Esophagus muscularis mucosa (tissue), 4 donors: ENCODE measurements at regions not wholly inside any gene's neighbourhood (a gene's known extent, or its start where the extent isn't known, plus 50 kb on each side); places are given as distances from the start of the nearest gene placed in this dataset.

Experiments used
- DNase-seq: peaks from one replicate; pipeline ENCODE4 v3.0.0-alpha.2; 2017; ENCODE audit errors: extremely low spot score
- H3K27ac ChIP-seq, 4 donors: fragments of 200-600 bp; sonication (generic); replicated peaks in 1 of 4; 1 replicate in 3 of 4; 2 replicates in 1 of 4; pipeline ENCODE4 v1.5.1; 2016 to 2019; ENCODE audit warnings: mild to moderate bottlenecking in 1 of 4
- H3K27me3 ChIP-seq, 4 donors: fragments of 200-600 bp; sonication (generic); one replicate each; pipeline versions ENCODE4 v1.5.1 to v1.6.0; 2016 to 2019
- H3K36me3 ChIP-seq, 4 donors: fragments of 200-600 bp; sonication (generic); one replicate each; pipeline ENCODE4 v1.5.1; 2016 to 2019
- H3K4me1 ChIP-seq, 4 donors: fragments of 200-600 bp; sonication (generic); one replicate each; pipeline ENCODE4 v1.5.1; 2016 to 2019
- H3K4me3 ChIP-seq, 4 donors: fragments of 200-600 bp; sonication (generic); 1 replicate in 2 of 4; 2 replicates in 2 of 4; pipeline ENCODE4 v1.5.1; 2016 to 2019; ENCODE audit warnings: mild to moderate bottlenecking in 4 of 4, moderate library complexity in 1 of 4
- H3K9me3 ChIP-seq, 4 donors: fragments of 200-600 bp; sonication (generic); 1 replicate in 3 of 4; 2 replicates in 1 of 4; pipeline ENCODE4 v1.5.1; 2016 to 2019
- EP300 ChIP-seq: sonication (generic); formaldehyde crosslinking; IDR thresholded peaks from one replicate; pipeline ENCODE4 v1.6.1; 2017; ENCODE audit warnings: antibody characterized with exemption
- POLR2A ChIP-seq: fragments of 450-650 bp; IDR thresholded peaks from one replicate; pipeline ENCODE4 v1.6.1; 2017; ENCODE audit warnings: antibody characterized with exemption, moderate library complexity, mild to moderate bottlenecking, low read depth
- POLR2AphosphoS5 ChIP-seq, 2 donors: sonication (generic); formaldehyde crosslinking; IDR thresholded peaks; one replicate each; pipeline ENCODE4 v1.6.1; 2017; ENCODE audit warnings: antibody characterized with exemption in 2 of 2
- WGBS: methylation state at CpG from one replicate; pipeline ENCODE4 v1.1.5; 2018; 5-methylcytosine and 5-hydroxymethylcytosine counted together
- intact Hi-C: fragments of 100-400 bp; cut with DNase I; formaldehyde crosslinking; loops from one replicate; pipeline ENCODE4 v1.15.1; 2023
- TF ChIP-seq, protein P1 (sequence below), 3 experiments: fragments of 200-600 bp in 2 of 3; fragments of 450-650 bp in 1 of 3; sonication (generic) in 2 of 3; IDR thresholded peaks; one replicate each; pipeline ENCODE4 v1.5.1; 2017 to 2019; ENCODE audit warnings: antibody characterized with exemption in 3 of 3, mild to moderate bottlenecking in 2 of 3, moderate library complexity in 1 of 3

DNA sequence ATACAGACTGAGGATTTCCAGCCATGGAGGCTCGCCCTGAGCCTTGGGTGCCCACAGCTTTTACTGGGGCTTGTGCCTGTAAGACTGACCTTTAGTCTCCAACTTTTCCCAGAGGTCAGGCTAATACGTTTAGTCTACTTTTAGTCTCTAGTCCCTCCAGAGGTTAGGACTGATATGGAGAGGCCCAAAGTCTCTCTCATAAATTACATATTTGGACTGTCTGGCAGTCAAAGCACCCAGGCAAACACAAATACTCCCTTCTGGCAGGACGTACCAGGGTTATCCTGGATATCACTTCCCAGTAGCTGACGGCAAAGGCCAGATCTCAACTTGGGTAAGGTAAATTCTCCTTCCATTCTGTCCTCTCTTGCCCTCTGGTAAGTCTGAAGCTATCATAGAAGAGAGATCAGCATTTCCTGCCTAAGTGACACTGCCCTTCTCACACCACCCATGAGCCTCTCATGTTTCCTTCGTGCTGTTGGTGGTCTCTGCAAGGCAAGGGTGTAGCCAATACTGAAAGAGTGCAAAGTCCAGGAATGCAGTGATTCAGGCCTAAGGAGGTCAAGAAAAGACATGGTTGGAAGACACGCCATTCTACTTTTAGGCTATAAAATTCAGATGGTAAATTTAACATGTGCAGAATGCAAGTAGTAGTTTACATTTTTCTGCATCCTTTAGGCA is 69.3 kb upstream of the NEDD4L start:
- Histone ChIP-seq H3K27me3 (no peaks in the 10 kb centered on the region), H3K27ac (no peak overlapping the region), H3K4me1 (peaks cover 0 to 18% (median 13%) of the 10 kb centered on the region in 4 donors), H3K36me3 (no peaks in the 10 kb centered on the region), H3K4me3 (no peak overlapping the region), H3K9me3 (no peaks in the 10 kb centered on the region)
- no peak for TF ChIP-seq POLR2A
- no peak for TF ChIP-seq POLR2AphosphoS5 (IDR thresholded peaks at IDR 0.05)
- no peak for TF ChIP-seq EP300
- intact Hi-C loops = no loop called here
- 92% methylated on average over 5 of the region's 6 CpGs for WGBS
- DNase-seq = no peak

DNA sequence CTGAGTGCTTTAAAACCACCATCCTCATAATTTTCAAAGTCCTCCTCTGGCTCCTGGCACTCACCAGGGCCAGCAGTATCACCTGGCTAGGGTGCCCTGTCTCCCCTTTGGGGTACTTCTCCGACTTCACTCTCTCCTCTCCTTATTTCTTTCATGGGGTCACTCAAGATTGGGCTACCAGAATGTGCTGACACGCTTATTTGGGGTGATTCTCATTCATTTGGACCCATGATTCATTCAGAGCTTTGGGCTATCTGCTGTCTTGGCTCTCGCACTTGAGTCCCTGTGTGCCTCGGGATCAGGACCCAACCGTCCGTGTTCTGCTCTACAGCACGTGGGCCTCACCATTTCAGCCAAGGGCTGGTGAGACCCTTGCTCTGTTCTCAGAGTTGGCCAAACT is 70.1 kb upstream of the NEDD4L start:
- H3K27ac ChIP-seq = no peak overlapping the region
- WGBS = 99% methylated on average over 7 of the region's 7 CpGs
- H3K4me1 ChIP-seq = peaks cover 0 to 18% (median 13%) of the 10 kb centered on the region in 4 donors
- TF ChIP-seq POLR2A (no peak), POLR2AphosphoS5 (IDR thresholded peaks at IDR 0.05) (no peak), EP300 (no peak)
- H3K9me3 ChIP-seq = no peaks in the 10 kb centered on the region
- no peak overlapping the region for H3K4me3 ChIP-seq
- H3K27me3 ChIP-seq = no peaks in the 10 kb centered on the region
- no peak for DNase-seq
- intact Hi-C loops = no loop called here
- no peaks in the 10 kb centered on the region for H3K36me3 ChIP-seq

DNA sequence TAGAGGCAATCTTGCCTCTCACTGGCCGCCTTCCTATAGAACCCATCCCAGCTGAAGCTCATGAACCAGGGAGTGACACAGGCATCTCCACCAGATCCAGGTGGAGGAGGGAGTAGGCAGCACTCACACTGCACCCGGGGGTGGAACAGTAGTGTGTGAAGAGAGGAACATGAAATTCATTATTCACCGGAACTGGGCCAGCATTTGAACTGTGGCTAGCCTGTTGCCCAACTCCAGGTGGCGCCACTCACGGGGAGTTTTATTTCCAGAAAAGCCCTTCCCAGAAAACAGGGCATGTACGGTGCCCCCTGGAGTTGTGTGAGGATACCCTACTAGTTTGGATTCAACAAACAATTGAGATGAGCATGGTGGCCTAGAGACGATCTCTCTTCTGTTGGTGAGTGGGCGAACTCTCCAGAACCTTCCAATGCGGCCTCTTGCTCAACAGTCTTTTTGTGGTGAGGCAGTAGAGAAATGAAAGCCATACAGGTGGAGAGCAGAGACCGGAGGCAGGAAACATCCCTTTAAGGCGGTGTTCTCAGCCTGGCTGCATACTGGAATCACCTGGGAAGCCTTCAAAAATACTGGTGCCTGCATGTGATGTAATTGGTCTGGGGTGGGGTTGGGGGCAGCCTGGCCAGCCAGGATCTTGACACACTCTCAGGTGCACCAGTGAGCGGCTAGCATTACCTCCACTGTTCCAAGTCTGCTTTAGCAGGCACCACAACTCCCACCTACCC is 73.5 kb upstream of the NEDD4L start:
- Histone ChIP-seq H3K27ac (no peak overlapping the region), H3K36me3 (no peaks in the 10 kb centered on the region), H3K4me3 (no peak overlapping the region), H3K27me3 (no peaks in the 10 kb centered on the region), H3K9me3 (no peaks in the 10 kb centered on the region), H3K4me1 (peaks cover 0 to under 1% (median under 1%) of the 10 kb centered on the region in 4 donors)
- WGBS = 92% methylated on average over 12 of the region's 12 CpGs
- TF ChIP-seq, protein P1, sequence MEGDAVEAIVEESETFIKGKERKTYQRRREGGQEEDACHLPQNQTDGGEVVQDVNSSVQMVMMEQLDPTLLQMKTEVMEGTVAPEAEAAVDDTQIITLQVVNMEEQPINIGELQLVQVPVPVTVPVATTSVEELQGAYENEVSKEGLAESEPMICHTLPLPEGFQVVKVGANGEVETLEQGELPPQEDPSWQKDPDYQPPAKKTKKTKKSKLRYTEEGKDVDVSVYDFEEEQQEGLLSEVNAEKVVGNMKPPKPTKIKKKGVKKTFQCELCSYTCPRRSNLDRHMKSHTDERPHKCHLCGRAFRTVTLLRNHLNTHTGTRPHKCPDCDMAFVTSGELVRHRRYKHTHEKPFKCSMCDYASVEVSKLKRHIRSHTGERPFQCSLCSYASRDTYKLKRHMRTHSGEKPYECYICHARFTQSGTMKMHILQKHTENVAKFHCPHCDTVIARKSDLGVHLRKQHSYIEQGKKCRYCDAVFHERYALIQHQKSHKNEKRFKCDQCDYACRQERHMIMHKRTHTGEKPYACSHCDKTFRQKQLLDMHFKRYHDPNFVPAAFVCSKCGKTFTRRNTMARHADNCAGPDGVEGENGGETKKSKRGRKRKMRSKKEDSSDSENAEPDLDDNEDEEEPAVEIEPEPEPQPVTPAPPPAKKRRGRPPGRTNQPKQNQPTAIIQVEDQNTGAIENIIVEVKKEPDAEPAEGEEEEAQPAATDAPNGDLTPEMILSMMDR (IDR thresholded peaks at IDR 0.05) = peak in 1 of 3 experiments; percentile 4
- TF ChIP-seq POLR2A (no peak), POLR2AphosphoS5 (IDR thresholded peaks at IDR 0.05) (no peak)
- intact Hi-C loops = no loop called here
- no peak for DNase-seq

DNA sequence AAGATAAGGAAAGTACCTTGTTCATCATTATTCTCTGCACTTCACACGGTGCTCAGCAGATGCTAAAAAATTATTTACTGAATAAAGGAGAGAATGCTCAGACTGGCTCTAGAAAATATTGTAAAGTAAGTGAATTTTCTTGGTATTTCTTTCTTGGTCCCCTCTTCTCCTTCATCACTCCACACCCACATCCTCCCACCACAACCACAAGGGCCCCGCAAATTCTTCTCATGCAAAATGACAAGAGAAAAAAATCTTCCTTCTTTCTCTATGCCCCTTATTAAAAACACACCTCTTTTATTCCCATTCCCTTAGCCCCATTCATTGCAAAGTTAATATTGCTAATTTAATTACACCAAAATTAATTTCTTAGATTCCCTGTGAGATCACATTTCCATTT is 74.2 kb upstream of the NEDD4L start:
- WGBS = 86% methylated on average over 2 of the region's 2 CpGs
- no peaks in the 10 kb centered on the region for H3K27me3 ChIP-seq
- intact Hi-C loops = no loop called here
- H3K4me3 ChIP-seq = no peak overlapping the region
- no peaks in the 10 kb centered on the region for H3K9me3 ChIP-seq
- no peak for TF ChIP-seq POLR2AphosphoS5 (IDR thresholded peaks at IDR 0.05)
- no peak for TF ChIP-seq EP300
- TF ChIP-seq, protein P1 (IDR thresholded peaks at IDR 0.05) = no peak
- no peak for TF ChIP-seq POLR2A
- H3K4me1 ChIP-seq = no peaks in the 10 kb centered on the region
- no peaks in the 10 kb centered on the region for H3K36me3 ChIP-seq
- no peak for DNase-seq
- no peak overlapping the region for H3K27ac ChIP-seq

DNA sequence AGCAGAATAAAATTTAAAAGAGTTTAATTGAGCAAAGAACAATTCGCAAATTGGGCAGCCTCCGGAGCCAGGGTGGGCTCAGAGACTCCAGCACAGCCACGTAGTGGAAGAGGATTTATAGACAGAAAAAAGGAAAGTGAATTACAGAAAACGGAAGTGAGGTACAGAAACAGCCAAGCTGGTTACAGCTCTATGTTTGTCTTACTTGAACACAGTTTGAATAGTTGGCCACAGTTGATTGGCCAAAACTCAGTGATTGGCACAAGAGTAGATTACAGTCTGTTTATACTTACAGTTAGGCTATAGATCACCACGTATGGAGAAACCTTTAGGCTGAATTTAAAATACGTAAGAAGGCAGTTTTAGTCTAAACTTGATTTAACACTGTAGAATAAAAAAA is 78.8 kb upstream of the NEDD4L start:
- no peaks in the 10 kb centered on the region for H3K36me3 ChIP-seq

More for the DNA sequence above, 78.8 kb upstream of the NEDD4L start:
- H3K4me3 ChIP-seq = no peak overlapping the region
- H3K9me3 ChIP-seq = no peaks in the 10 kb centered on the region
- TF ChIP-seq, protein P1 (IDR thresholded peaks at IDR 0.05) = no peak
- no peak for TF ChIP-seq EP300
- TF ChIP-seq POLR2A = no peak
- TF ChIP-seq POLR2AphosphoS5 (IDR thresholded peaks at IDR 0.05) = no peak
- WGBS = 82% methylated on average over 6 of the region's 6 CpGs
- intact Hi-C loops = no loop called here
- no peaks in the 10 kb centered on the region for H3K27me3 ChIP-seq
- H3K4me1 ChIP-seq = no peaks in the 10 kb centered on the region
- DNase-seq = no peak
- no peak overlapping the region for H3K27ac ChIP-seq
